22Rv1 (cell line): ENCODE measurements at regions not wholly inside any gene's neighbourhood (a gene's known extent, or its start where the extent isn't known, plus 50 kb on each side); places are given as distances from the start of the nearest gene placed in this dataset.

ENCODE experiments used
- H3K27ac ChIP-seq: fragments of 450-650 bp; 2 replicates; pipeline ENCODE4 v1.5.1; 2017
- ZFX ChIP-seq: fragments of 450-650 bp; IDR thresholded peaks from 2 replicates; pipeline ENCODE4 v1.6.1; 2017; ENCODE audit warnings: antibody characterized with exemption, borderline replicate concordance
- TF ChIP-seq, protein P1 (sequence below): fragments of 450-650 bp; IDR thresholded peaks from 2 replicates; pipeline ENCODE4 v1.5.1; 2017; ENCODE audit warnings: mild to moderate bottlenecking

DNA sequence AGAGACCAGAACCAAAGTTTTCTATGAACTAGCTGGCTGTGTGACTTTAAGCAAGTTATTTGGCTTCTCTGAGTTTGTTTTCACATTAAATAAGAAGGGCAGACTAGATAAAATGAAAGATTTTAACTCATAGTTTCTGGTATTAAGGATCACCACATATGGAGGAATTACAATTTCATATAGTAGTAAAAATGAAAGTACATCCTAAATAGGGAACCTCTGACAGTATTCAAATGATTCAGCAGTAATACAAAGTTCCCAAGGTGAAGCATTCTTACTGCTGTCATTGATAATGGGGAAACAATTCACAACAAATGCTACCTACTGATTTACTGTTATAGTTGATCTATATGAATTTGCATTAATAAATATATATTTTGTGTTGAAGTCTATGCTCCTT lies 170.3 kb upstream of the VRK2 start:
- TF ChIP-seq ZFX: no peak
- TF ChIP-seq, protein P1, sequence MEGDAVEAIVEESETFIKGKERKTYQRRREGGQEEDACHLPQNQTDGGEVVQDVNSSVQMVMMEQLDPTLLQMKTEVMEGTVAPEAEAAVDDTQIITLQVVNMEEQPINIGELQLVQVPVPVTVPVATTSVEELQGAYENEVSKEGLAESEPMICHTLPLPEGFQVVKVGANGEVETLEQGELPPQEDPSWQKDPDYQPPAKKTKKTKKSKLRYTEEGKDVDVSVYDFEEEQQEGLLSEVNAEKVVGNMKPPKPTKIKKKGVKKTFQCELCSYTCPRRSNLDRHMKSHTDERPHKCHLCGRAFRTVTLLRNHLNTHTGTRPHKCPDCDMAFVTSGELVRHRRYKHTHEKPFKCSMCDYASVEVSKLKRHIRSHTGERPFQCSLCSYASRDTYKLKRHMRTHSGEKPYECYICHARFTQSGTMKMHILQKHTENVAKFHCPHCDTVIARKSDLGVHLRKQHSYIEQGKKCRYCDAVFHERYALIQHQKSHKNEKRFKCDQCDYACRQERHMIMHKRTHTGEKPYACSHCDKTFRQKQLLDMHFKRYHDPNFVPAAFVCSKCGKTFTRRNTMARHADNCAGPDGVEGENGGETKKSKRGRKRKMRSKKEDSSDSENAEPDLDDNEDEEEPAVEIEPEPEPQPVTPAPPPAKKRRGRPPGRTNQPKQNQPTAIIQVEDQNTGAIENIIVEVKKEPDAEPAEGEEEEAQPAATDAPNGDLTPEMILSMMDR: no peak

DNA sequence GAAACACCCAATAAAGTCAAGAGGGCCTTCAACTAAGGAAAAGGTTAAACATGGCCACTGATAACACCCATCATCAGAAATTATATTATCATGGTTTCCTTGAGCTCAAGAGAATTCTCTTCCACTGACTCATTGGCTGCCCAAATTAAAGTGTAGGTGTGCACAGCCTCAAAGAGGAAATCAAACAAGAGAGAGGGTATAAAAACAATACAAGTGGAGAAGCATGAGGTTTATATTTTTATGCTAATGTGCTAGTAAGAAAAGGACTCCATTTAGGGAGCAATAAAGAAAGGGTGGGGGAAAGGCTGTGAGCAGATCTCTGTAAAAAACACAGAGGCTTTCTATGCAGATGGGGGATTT lies 168.8 kb upstream of the VRK2 start:
- TF ChIP-seq, protein P1: no peak
- no peak for TF ChIP-seq ZFX
- H3K27ac ChIP-seq: no peak overlapping the region

More for the DNA sequence above, 170.3 kb upstream of the VRK2 start:
- H3K27ac ChIP-seq: no peak overlapping the region

DNA sequence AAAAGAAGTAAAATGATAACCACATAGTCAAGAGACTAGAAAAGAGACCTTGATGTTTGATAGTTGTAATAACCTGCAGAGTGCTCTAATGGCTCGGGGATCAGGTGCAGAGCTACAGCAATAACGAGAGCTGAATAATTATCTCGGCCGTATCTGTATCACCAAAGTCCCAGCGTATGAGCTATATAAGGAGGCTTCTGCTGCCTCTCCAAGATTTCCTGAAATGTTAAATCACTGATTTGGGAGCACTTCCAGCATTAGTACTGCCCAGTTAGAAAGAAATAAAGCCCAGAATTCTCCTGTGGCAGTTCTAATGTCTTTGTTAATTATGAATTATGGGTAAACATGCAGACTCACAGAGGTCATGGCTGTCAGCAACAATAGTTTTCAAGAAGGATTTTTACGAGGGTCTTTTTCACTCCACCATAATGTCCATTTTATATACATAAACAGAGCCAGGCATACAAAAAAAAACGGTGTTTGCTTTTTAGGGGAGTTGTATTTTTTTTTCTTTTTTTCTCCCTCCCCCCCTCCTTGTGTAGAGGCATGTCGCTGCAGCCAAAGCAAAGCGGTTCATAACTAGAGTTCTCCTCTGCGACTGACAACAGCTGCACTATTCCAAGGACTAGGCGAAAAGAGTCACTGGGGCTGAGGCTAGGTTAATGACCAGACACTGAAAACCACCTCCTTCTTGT lies 168.3 kb upstream of the VRK2 start:
- no peak overlapping the region for H3K27ac ChIP-seq
- no peak for TF ChIP-seq ZFX
- TF ChIP-seq, protein P1: no peak

DNA sequence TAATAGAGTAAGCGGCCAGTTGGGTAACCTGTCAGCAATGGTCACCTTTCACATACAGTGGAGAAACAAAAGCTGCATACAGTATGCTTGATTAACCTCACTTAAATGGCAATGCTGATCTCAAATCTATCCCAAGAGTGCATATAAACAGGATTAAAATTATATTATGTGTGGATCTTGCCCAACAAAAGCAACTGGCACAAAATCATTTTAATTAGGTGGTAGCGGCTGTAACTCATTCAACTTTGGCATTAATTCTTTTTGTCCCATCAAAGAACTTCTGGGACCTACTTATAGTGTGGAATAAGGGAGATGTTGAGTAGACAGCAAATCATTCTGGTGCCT lies 167.8 kb upstream of the VRK2 start:
- TF ChIP-seq, protein P1: no peak
- no peak for TF ChIP-seq ZFX

DNA sequence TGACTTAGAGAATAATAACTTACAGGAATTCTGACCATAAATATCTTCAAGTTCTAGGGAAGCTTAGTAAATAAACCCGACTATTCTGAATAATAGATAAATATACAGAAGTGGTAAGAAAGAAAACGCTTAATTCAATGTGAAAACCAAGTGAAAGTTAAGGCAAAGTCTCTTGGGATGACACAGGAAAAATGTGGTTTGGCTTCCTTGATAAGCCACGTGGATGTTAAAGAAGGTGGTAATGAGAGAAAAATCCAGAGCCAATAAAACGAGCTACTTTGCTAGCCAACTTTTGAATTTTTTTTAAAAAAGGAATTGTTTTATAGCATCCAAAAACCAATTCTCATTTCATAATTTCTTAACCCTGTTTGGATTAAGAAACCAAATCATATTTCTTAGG lies 166.2 kb upstream of the VRK2 start:
- TF ChIP-seq ZFX: no peak
- TF ChIP-seq, protein P1: no peak
- H3K27ac ChIP-seq: no peak overlapping the region

More for the DNA sequence above, 167.8 kb upstream of the VRK2 start:
- H3K27ac ChIP-seq: no peak overlapping the region

DNA sequence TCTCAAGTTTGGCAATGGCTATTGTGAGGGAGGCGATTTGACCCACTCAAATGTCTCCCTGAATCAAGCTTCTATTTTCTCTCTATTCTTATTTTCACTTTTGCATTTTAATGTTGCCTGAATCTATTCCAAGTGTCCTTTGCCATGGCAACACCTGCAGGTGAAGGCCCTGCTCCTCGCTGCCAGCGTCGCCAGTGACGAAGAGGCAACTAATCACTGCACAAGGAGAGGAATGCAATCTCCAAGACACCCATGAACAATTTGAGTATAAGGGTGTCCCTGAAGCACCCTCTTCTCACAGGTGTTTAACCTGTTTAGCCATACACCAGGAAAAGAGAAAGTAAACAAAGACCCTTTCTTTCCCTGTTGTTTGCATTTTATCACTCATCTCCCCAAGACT lies 165.6 kb upstream of the VRK2 start:
- TF ChIP-seq, protein P1: no peak
- no peak for TF ChIP-seq ZFX
- no peak overlapping the region for H3K27ac ChIP-seq

DNA sequence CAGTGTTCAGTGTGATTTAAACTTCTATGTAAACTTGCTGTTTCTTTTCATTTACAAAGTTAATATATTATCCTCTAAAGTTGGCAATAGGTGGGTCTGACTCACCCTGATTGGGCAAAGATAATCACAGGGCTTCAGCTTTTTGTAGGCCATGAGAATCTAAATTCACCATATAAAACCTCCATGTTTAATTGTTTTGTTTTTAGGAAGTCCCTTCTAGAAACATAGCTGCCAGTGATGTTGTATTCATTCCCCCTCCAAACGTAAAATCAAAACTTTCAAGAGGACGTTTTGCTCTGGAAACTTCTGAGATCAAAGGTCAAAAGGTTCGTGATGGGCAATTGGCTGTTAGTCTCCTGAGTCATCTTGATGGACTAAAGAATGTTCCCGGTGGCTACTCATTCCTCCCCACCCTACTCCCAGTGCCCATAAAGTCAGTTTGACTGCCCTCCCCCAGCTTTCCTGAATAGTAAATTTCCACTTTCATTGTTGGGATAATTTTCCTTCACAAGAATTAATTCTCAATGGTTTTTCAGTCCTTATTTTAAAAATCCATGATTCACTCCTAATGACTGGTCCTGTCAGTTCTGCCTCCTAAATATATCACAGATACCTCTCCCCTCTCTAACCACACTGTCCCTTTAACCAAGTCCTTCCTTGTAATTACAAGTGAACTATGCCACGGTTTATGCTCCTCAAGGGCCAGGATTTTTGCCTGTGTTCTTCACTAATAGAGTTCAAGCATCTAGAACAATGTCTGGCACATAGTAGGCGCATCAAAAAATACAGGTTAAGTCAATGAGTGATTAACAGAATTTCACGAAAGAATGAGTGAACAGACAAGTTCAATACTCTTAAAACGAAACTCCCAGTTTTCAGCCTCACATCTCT lies 164.4 kb upstream of the VRK2 start:
- TF ChIP-seq, protein P1: no peak
- TF ChIP-seq ZFX: no peak

More for the DNA sequence above, 164.4 kb upstream of the VRK2 start:
- H3K27ac ChIP-seq: no peak overlapping the region
